GM19239 (cell line): ENCODE measurements at regions not wholly inside any gene's neighbourhood (a gene's known extent, or its start where the extent isn't known, plus 50 kb on each side); places are given as distances from the start of the nearest gene placed in this dataset.
A peak's percentile ranks its signal among the peaks of the same experiment; 100 is the strongest.

Experiments
- DNase-seq: peaks from one replicate; pipeline ENCODE4 v3.0.0; 2011; ENCODE audit warnings: low spot score; ENCODE audit not compliant: insufficient read length
- FAIRE-seq: peaks from 2 replicates; lab custom pipeline; 2011; peaks lifted over from hg19 to GRCh38; lab: Jason Lieb, UNC

GRCh38 chr6:1510239-1510638 lies 99.5 kb upstream of the FOXC1 start:
- FAIRE-seq (no peak), DNase-seq (no peak)

- DNase-seq (no peak), FAIRE-seq (no peak)
Observed at GRCh38 chr6:1513215-1513780, 96.4 kb upstream of the FOXC1 start.

- FAIRE-seq (no peak), DNase-seq (no peak)
Observed at GRCh38 chr6:1514078-1514477, 95.6 kb upstream of the FOXC1 start.

- DNase-seq (no peak), FAIRE-seq (no peak)
Observed at GRCh38 chr6:1515280-1515679, 94.4 kb upstream of the FOXC1 start.

GRCh38 chr6:1515781-1516180 lies 93.9 kb upstream of the FOXC1 start:
- no peak for DNase-seq
- FAIRE-seq, result no peak

GRCh38 chr6:1516742-1517520 lies 92.8 kb upstream of the FOXC1 start:
- no peak for DNase-seq
- FAIRE-seq, result no peak

GRCh38 chr6:1518855-1519254 lies 90.9 kb upstream of the FOXC1 start:
- FAIRE-seq (no peak), DNase-seq (no peak)

GRCh38 chr6:1519597-1519996 lies 90.1 kb upstream of the FOXC1 start:
- DNase-seq (no peak), FAIRE-seq (no peak)

GRCh38 chr6:1522779-1523178 lies 86.9 kb upstream of the FOXC1 start:
- no peak for DNase-seq

GRCh38 chr6:1524040-1524480 lies 85.7 kb upstream of the FOXC1 start:
- DNase-seq, result peak; percentile 40
- FAIRE-seq, result no peak

More at GRCh38 chr6:1522779-1523178, 86.9 kb upstream of the FOXC1 start:
- no peak for FAIRE-seq

- FAIRE-seq, result no peak
Observed at GRCh38 chr6:1525364-1526038, 84.2 kb upstream of the FOXC1 start.

GRCh38 chr6:1526398-1527072 lies 83.2 kb upstream of the FOXC1 start:
- DNase-seq, result no peak
- FAIRE-seq, result no peak

More at GRCh38 chr6:1525364-1526038, 84.2 kb upstream of the FOXC1 start:
- no peak for DNase-seq

GRCh38 chr6:1527073-1527457 lies 82.7 kb upstream of the FOXC1 start:
- DNase-seq, result peak; percentile 30
- no peak for FAIRE-seq

GRCh38 chr6:1535295-1535694 lies 74.4 kb upstream of the FOXC1 start:
- DNase-seq, result no peak
- FAIRE-seq, result no peak

- FAIRE-seq (no peak), DNase-seq (no peak)
Observed at GRCh38 chr6:1536526-1537429, 72.9 kb upstream of the FOXC1 start.

- FAIRE-seq, result no peak
- DNase-seq, result no peak
Observed at GRCh38 chr6:1538369-1538768, 71.3 kb upstream of the FOXC1 start.

- no peak for FAIRE-seq
Observed at GRCh38 chr6:1538810-1539478, 70.8 kb upstream of the FOXC1 start.

GRCh38 chr6:1540864-1541521 lies 68.7 kb upstream of the FOXC1 start:
- FAIRE-seq, result no peak
- no peak for DNase-seq

More at GRCh38 chr6:1538810-1539478, 70.8 kb upstream of the FOXC1 start:
- no peak for DNase-seq

GRCh38 chr6:1542335-1542734 lies 67.4 kb upstream of the FOXC1 start:
- FAIRE-seq, result no peak
- DNase-seq, result no peak
